ENCODE measurements at regions not wholly inside any gene's neighbourhood (a gene's known extent, or its start where the extent isn't known, plus 50 kb on each side); places are given as distances from the start of the nearest gene placed in this dataset.
"Not testable (repeated sequence)": the region's sequence is repeated elsewhere in the genome, so short reads cannot be mapped to it uniquely, and the experiment has no call there.

- TF ChIP-seq CTCF (conservative IDR thresholded peaks at IDR 0.05; ENCODE audit: low read depth, low read length), result no peak
- H3K4me3 ChIP-seq (ENCODE audit: low read length), result no peak overlapping the region
- DNase-seq (ENCODE audit: low read depth), result no peak
Observed at GRCh38 chr10:33965795-33966581, 631.5 kb upstream of the NRP1 start.

GRCh38 chr10:33963729-33964128, 629.3 kb upstream of the NRP1 start:
- H3K4me3 ChIP-seq (ENCODE audit: low read length), result no peak overlapping the region
- no peak for DNase-seq (ENCODE audit: low read depth)
- no peak for TF ChIP-seq CTCF (conservative IDR thresholded peaks at IDR 0.05; ENCODE audit: low read depth, low read length)

- not testable (repeated sequence) for DNase-seq (ENCODE audit: low read depth); H3K4me3 ChIP-seq (ENCODE audit: low read length)
Observed at GRCh38 chr10:33956322-33956721, 621.9 kb upstream of the NRP1 start.

- no peak overlapping the region for H3K4me3 ChIP-seq (ENCODE audit: low read length)
- TF ChIP-seq CTCF (conservative IDR thresholded peaks at IDR 0.05; ENCODE audit: low read depth, low read length), result no peak
- no peak for DNase-seq (ENCODE audit: low read depth)
Observed at GRCh38 chr10:33955676-33956075, 621.2 kb upstream of the NRP1 start.

GRCh38 chr10:33952692-33953360, 618.4 kb upstream of the NRP1 start:
- H3K4me3 ChIP-seq (ENCODE audit: low read length), result no peak overlapping the region
- no peak for DNase-seq (ENCODE audit: low read depth)
- TF ChIP-seq CTCF (conservative IDR thresholded peaks at IDR 0.05; ENCODE audit: low read depth, low read length), result no peak

GRCh38 chr10:33950206-33950605, 615.7 kb upstream of the NRP1 start:
- no peak for DNase-seq (ENCODE audit: low read depth)
- no peak for TF ChIP-seq CTCF (conservative IDR thresholded peaks at IDR 0.05; ENCODE audit: low read depth, low read length)
- no peak overlapping the region for H3K4me3 ChIP-seq (ENCODE audit: low read length)

- no peak for DNase-seq (ENCODE audit: low read depth)
- no peak overlapping the region for H3K4me3 ChIP-seq (ENCODE audit: low read length)
- no peak for TF ChIP-seq CTCF (conservative IDR thresholded peaks at IDR 0.05; ENCODE audit: low read depth, low read length)
Observed at GRCh38 chr10:33947544-33947943, 613.1 kb upstream of the NRP1 start.
